Adrenal gland (tissue), 9 donors: ENCODE measurements at regions not wholly inside any gene's neighbourhood (a gene's known extent, or its start where the extent isn't known, plus 50 kb on each side); places are given as distances from the start of the nearest gene placed in this dataset.

Experiments used
- DNase-seq, 7 donors: peaks; one replicate each; pipeline ENCODE4 v3.0.0-alpha.2; 2019 to 2020
- H3K27ac ChIP-seq, 5 donors: fragments of 200-600 bp; sonication (generic) in 4 of 5; 1 replicate in 3 of 5; 2 replicates in 2 of 5; pipeline versions ENCODE4 v1.5.1 to v1.8.0; 2016 to 2020; ENCODE audit warnings: mild to moderate bottlenecking in 1 of 5
- H3K27me3 ChIP-seq: fragments of 200-600 bp; 2 replicates; pipeline ENCODE4 v1.8.0; 2021
- H3K36me3 ChIP-seq, 2 donors: fragments of 200-600 bp; replicated peaks in 1 of 2; 1 replicate in 1 of 2; 2 replicates in 1 of 2; pipeline versions ENCODE4 v1.5.1 to v1.8.0; 2018 to 2022
- H3K4me1 ChIP-seq, 2 donors: fragments of 200-600 bp; replicated peaks in 1 of 2; 1 replicate in 1 of 2; 2 replicates in 1 of 2; pipeline versions ENCODE4 v1.5.1 to v1.8.0; 2018 to 2021
- H3K4me3 ChIP-seq, 4 donors: fragments of 200-600 bp; sonication (generic) in 3 of 4; one replicate each; pipeline ENCODE4 v1.5.1; 2016 to 2018
- H3K9me3 ChIP-seq, 3 donors: fragments of 200-600 bp; sonication (generic) in 1 of 3; replicated peaks in 1 of 3; 1 replicate in 2 of 3; 2 replicates in 1 of 3; pipeline versions ENCODE4 v1.5.1 to v1.8.0; 2016 to 2021
- POLR2A ChIP-seq, 2 donors: fragments of 450-650 bp; IDR thresholded peaks; one replicate each; pipeline ENCODE4 v1.6.1; 2017; ENCODE audit warnings: antibody characterized with exemption in 2 of 2, mild to moderate bottlenecking in 2 of 2, moderate library complexity in 1 of 2
- WGBS, 4 donors: extraction: QIAGEN DNeasy Blood & Tissue Kit in 2 of 4; methylation state at CpG; one replicate each; pipeline versions ENCODE4 v1.1.5 to v1.1.7; 2013 to 2017; 5-methylcytosine and 5-hydroxymethylcytosine counted together
- intact Hi-C, 2 donors: fragments of 100-400 bp; cut with DNase I; formaldehyde crosslinking; loops; one replicate each; pipeline versions ENCODE4 v1.14.1 to v1.15.0; 2022 to 2023
- TF ChIP-seq, protein P1 (sequence below), 6 experiments: fragments of 450-650 bp in 4 of 6; fragments of 200-600 bp in 2 of 6; sonication (generic) in 1 of 6; IDR thresholded peaks; 1 replicate in 5 of 6; 2 replicates in 1 of 6; pipeline versions ENCODE4 v1.5.1 to v1.8.0; 2016 to 2021; ENCODE audit warnings: antibody characterized with exemption in 6 of 6, mild to moderate bottlenecking in 2 of 6, moderate library complexity in 1 of 6
- donor health status: healthy with polysubstance abuse.
- donor health status: Bipolar disorder and iron deficiency.
- donor health status: DM: yes; HTN: yes; CAD: no.
- donor health status: DM: no; HTN: no; CAD: no.
- donor health status: DM: no; HTN: no; CAD: no.

DNA sequence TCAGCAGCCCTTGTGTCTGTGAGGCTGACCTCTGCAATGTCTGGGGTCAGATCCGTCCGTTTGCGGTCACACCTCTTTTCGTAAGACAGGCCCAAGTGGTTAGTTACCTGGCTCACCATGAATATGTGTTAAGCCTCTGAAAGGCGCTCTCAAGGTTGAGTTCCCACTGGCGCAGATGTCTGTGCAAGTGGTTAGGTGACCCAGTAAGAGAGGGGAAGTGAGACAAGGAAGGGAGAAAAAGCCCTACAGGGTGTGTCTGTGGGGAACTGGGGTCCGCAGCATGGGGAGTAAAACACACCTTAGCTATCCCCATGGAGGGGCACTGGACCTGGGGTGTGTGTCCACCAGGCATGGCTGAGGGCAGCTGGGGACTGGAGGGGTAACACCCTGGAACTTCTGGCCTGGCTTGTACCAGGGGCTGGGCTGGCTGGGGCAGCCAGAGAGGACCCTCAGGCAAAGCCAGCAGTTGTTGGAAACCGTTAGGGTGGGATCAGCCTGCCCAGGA lies 391.6 kb upstream of the PROK2 start:
- no peaks in the 10 kb centered on the region for H3K36me3 ChIP-seq
- peaks cover 0 to 9% of the 10 kb centered on the region in 2 donors for H3K4me1 ChIP-seq
- WGBS, 4 donors: 79 to 85% (median 82%) methylated on average over 8 of the region's 8 CpGs
- H3K27ac ChIP-seq: peak overlapping the region in 2 of 5 donors; percentile 17 to 30
- H3K27me3 ChIP-seq: no peaks in the 10 kb centered on the region
- TF ChIP-seq, protein P1, sequence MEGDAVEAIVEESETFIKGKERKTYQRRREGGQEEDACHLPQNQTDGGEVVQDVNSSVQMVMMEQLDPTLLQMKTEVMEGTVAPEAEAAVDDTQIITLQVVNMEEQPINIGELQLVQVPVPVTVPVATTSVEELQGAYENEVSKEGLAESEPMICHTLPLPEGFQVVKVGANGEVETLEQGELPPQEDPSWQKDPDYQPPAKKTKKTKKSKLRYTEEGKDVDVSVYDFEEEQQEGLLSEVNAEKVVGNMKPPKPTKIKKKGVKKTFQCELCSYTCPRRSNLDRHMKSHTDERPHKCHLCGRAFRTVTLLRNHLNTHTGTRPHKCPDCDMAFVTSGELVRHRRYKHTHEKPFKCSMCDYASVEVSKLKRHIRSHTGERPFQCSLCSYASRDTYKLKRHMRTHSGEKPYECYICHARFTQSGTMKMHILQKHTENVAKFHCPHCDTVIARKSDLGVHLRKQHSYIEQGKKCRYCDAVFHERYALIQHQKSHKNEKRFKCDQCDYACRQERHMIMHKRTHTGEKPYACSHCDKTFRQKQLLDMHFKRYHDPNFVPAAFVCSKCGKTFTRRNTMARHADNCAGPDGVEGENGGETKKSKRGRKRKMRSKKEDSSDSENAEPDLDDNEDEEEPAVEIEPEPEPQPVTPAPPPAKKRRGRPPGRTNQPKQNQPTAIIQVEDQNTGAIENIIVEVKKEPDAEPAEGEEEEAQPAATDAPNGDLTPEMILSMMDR (IDR thresholded peaks at IDR 0.05): no peak
- TF ChIP-seq POLR2A (IDR thresholded peaks at IDR 0.05): no peak
- intact Hi-C loops: no loop called here
- no peak for DNase-seq
- H3K9me3 ChIP-seq: no peaks in the 10 kb centered on the region
- H3K4me3 ChIP-seq: no peak overlapping the region

DNA sequence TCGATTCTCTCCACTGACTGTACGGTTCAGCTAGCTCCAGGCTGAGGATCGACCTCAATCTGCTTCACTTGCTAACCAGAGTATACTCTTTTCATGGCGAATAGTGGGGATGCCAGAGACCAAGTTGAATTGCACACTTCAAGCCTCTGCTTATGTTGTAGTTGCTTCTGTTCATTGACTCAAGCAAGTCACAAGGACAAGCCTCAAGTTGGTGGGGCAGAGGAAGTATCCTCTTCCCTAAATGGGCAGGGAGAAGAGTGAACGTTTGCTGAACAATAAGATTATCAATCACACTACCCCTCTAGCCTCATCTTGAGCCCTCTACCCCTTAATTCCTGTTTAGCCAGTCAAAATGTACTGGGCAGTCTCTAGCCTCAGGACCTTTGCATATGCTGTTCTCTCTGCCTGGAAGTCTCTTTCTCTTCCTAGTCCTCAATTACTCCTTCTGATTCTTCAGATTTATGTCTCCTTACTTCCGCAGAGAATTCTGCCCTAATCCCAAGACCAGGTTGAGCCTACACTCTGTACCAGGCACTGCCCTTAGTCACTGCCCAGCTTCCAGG lies 390.4 kb upstream of the PROK2 start:
- Histone ChIP-seq H3K9me3 (no peaks in the 10 kb centered on the region), H3K4me3 (no peak overlapping the region), H3K27ac (no peak overlapping the region), H3K36me3 (no peaks in the 10 kb centered on the region), H3K27me3 (no peaks in the 10 kb centered on the region), H3K4me1 (peaks cover 0 to 12% of the 10 kb centered on the region in 2 donors)
- TF ChIP-seq, protein P1 (IDR thresholded peaks at IDR 0.05): no peak
- TF ChIP-seq POLR2A (IDR thresholded peaks at IDR 0.05): no peak
- intact Hi-C loops: no loop called here
- no peak for DNase-seq
- 80 to 89% (median 85%) methylated on average over 6 of the region's 6 CpGs for WGBS, 4 donors

DNA sequence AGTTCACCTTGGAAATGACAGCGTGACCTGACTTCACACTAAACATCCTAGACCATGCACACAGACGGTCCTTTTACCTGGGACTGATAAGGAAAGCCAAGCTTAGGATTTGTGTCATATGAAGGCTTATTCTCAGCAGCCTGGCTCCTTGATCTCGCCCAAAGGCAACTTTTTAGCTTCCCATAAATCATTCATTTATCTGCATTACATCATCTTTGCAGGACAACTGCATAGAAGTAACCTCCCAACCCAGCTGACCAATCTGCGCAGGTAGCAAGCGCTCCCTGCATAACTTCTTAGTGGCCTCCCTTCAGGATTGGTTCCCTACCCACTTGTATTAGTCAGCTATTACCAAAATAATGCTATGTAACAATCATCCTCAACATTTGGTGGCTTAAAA lies 389.9 kb upstream of the PROK2 start:
- DNase-seq: no peak
- no peaks in the 10 kb centered on the region for H3K27me3 ChIP-seq
- TF ChIP-seq POLR2A (IDR thresholded peaks at IDR 0.05): no peak
- TF ChIP-seq, protein P1 (IDR thresholded peaks at IDR 0.05): no peak
- intact Hi-C loops: no loop called here
- no peaks in the 10 kb centered on the region for H3K9me3 ChIP-seq
- H3K27ac ChIP-seq: peak overlapping the region in 1 of 5 donors; percentile 51
- no peaks in the 10 kb centered on the region for H3K36me3 ChIP-seq
- no peak overlapping the region for H3K4me3 ChIP-seq
- peaks cover 0 to 12% of the 10 kb centered on the region in 2 donors for H3K4me1 ChIP-seq
- WGBS, 4 donors: 70 to 83% (median 79%) methylated on average over 5 of the region's 5 CpGs

DNA sequence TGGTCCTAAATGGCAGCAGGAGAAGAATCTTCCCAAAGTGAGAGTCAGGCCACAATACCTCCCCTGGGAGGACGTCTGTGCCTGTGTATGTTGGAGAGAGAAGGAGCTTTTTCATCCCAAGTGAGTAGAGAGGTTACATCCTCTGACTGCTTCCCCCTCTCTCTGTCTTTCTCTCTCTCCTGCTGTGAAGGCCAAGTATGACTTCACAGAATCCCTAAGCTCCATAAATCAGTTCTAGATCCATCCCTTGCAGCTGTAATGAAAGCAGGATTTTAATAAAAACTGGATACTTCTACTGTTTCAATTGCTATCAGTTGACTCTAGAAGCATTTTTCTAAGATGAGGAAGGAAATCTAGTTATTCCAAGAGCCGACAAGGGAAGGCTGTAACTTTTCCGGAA lies 389.1 kb upstream of the PROK2 start:
- DNase-seq: no peak
- WGBS, 4 donors: 19 to 46% (median 40%) methylated on average over 3 of the region's 3 CpGs
- H3K27ac ChIP-seq: peak overlapping the region in 1 of 5 donors; percentile 51
- H3K27me3 ChIP-seq: no peaks in the 10 kb centered on the region
- intact Hi-C loops: no loop called here
- H3K4me1 ChIP-seq: peaks cover 0 to 12% of the 10 kb centered on the region in 2 donors
- H3K36me3 ChIP-seq: no peaks in the 10 kb centered on the region
- no peaks in the 10 kb centered on the region for H3K9me3 ChIP-seq
- no peak overlapping the region for H3K4me3 ChIP-seq
- no peak for TF ChIP-seq POLR2A (IDR thresholded peaks at IDR 0.05)
- TF ChIP-seq, protein P1 (IDR thresholded peaks at IDR 0.05): no peak
